ENCODE measurements at regions not wholly inside any gene's neighbourhood (a gene's known extent, or its start where the extent isn't known, plus 50 kb on each side); places are given as distances from the start of the nearest gene placed in this dataset.

GRCh38 chr16:79363035-79363434 is 237.5 kb downstream of the MAF start:
- H3K27ac ChIP-seq = no peak overlapping the region
- no peak overlapping the region for H3K4me3 ChIP-seq
- H3K4me1 ChIP-seq = no peaks in the 10 kb centered on the region
- no peaks in the 10 kb centered on the region for H3K36me3 ChIP-seq
- no peak for DNase-seq
- ATAC-seq = no peak
- no peak for TF ChIP-seq CTCF (IDR thresholded peaks at IDR 0.05)
- H3K27me3 ChIP-seq (ENCODE audit: low read depth) = no peaks in the 10 kb centered on the region
- intact Hi-C loops (cut with DNase I) = no loop called here
- no peaks in the 10 kb centered on the region for H3K9me3 ChIP-seq

GRCh38 chr16:79362300-79362970 is 238.1 kb downstream of the MAF start:
- ATAC-seq = no peak
- Histone ChIP-seq H3K4me3 (no peak overlapping the region), H3K9me3 (no peaks in the 10 kb centered on the region), H3K27me3 (ENCODE audit: low read depth) (no peaks in the 10 kb centered on the region), H3K27ac (no peak overlapping the region), H3K4me1 (no peaks in the 10 kb centered on the region), H3K36me3 (no peaks in the 10 kb centered on the region)
- intact Hi-C loops (cut with DNase I) = no loop called here
- no peak for TF ChIP-seq CTCF (IDR thresholded peaks at IDR 0.05)
- DNase-seq = no peak

- no peak overlapping the region for H3K27ac ChIP-seq
- no peaks in the 10 kb centered on the region for H3K36me3 ChIP-seq
- TF ChIP-seq CTCF (IDR thresholded peaks at IDR 0.05) = no peak
- intact Hi-C loops (cut with DNase I) = no loop called here
- no peak overlapping the region for H3K4me3 ChIP-seq
- no peaks in the 10 kb centered on the region for H3K27me3 ChIP-seq (ENCODE audit: low read depth)
- ATAC-seq = no peak
- DNase-seq = no peak
- H3K4me1 ChIP-seq = no peaks in the 10 kb centered on the region
- no peaks in the 10 kb centered on the region for H3K9me3 ChIP-seq
Observed at GRCh38 chr16:79361132-79361751, 239.3 kb downstream of the MAF start.

GRCh38 chr16:79360267-79360666 is 240.3 kb downstream of the MAF start:
- intact Hi-C loops (cut with DNase I) = no loop called here
- Histone ChIP-seq H3K27ac (no peak overlapping the region), H3K36me3 (no peaks in the 10 kb centered on the region), H3K4me1 (no peaks in the 10 kb centered on the region), H3K27me3 (ENCODE audit: low read depth) (no peaks in the 10 kb centered on the region), H3K4me3 (no peak overlapping the region), H3K9me3 (no peaks in the 10 kb centered on the region)
- DNase-seq (no peak), ATAC-seq (no peak)
- TF ChIP-seq CTCF (IDR thresholded peaks at IDR 0.05) = no peak

GRCh38 chr16:79359082-79359481 is 241.5 kb downstream of the MAF start:
- intact Hi-C loops (cut with DNase I) = no loop called here
- H3K27ac ChIP-seq = no peak overlapping the region

More at GRCh38 chr16:79359082-79359481, 241.5 kb downstream of the MAF start:
- DNase-seq = no peak
- H3K4me3 ChIP-seq = no peak overlapping the region
- H3K27me3 ChIP-seq (ENCODE audit: low read depth) = no peaks in the 10 kb centered on the region
- H3K4me1 ChIP-seq = no peaks in the 10 kb centered on the region
- no peak for ATAC-seq
- no peak for TF ChIP-seq CTCF (IDR thresholded peaks at IDR 0.05)
- no peaks in the 10 kb centered on the region for H3K9me3 ChIP-seq
- no peaks in the 10 kb centered on the region for H3K36me3 ChIP-seq
